HK-2 (cell line): ENCODE measurements at regions not wholly inside any gene's neighbourhood (a gene's known extent, or its start where the extent isn't known, plus 50 kb on each side); places are given as distances from the start of the nearest gene placed in this dataset.
A peak's percentile ranks its signal among the peaks of the same experiment; 100 is the strongest.

Experiments
- DNase-seq: peaks from one replicate; pipeline ENCODE4 v3.0.0-alpha.2; 2018; ENCODE audit not compliant: unreplicated experiment

DNA sequence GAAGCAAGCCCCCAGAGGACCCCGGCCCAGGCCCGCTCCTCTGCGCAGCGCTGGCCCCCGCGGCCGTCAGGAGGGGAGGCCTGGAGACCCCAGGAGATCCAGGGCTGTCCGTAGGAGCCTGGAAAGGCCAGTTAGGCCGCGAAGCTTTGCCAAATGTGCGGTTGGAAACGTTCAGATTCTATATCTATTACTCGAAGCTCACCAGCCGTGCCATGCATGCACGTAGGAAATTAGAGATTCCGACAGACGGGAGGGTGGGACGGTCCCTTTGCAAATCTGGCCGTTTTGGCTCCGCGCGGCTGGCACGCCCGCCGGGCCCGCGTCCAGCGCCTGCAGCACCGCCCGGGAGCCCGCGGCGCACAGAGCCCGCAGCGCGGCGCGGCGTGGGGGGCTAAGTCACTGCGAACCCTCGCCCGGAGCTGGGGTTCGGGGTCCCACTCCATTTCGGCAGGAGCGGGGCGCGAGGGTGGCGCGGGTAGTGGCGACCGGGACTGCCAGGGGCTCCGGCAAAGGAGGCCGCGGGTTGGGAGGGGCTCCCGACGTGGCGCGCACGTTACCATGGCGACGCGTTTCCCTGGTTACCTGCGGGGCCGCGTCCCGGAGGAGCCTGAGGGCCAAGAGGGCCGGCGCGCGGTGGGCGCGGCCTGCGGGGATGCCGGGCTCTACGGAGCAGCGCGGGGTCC, 488.6 kb upstream of the SMIM21 start:
- DNase-seq: no peak

GRCh38 chr18:75912829-75913228, 485.3 kb upstream of the SMIM21 start:
- no peak for DNase-seq

DNA sequence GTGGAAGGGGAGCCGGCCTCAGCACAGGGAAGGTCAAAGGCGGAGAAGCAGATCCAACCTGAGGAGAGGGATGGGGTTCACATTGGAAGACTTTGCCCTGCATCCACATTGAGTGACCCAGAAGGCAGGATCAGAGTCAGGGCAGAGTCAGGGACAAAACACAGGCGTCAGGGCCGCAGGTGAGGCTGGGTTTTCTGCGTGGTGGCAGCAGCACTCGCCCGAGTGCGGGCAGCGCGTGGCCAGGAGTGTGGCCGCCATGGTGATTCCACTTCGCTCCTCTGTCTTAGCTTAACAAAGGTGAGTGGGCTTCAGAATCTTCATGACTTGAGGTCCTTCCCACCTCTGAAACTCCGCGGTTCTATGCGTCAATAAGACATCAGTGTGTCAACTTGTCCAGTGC, 476.9 kb upstream of the SMIM21 start:
- DNase-seq: no peak

- no peak for DNase-seq
Measured at GRCh38 chr18:75898651-75899050, 471.1 kb upstream of the SMIM21 start.

DNA sequence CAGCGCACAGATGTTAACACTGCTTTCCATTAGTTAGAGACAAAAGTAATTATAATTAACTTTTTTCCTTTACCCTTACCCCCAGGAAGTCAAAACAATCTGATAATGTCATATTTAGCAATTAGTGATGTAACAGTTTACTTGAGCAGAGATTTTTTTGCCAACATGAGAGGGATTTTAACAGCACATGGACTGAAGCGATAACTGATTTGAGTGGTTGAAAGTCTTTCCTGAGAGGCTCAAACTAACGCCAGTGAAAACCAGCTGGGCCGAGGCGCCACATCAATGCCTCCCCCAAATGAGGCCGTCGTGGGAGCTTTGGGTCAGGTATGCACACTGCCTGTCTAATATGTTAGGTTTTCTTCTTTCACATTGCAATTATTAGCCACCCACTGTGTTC, 469.9 kb upstream of the SMIM21 start:
- DNase-seq: no peak

DNA sequence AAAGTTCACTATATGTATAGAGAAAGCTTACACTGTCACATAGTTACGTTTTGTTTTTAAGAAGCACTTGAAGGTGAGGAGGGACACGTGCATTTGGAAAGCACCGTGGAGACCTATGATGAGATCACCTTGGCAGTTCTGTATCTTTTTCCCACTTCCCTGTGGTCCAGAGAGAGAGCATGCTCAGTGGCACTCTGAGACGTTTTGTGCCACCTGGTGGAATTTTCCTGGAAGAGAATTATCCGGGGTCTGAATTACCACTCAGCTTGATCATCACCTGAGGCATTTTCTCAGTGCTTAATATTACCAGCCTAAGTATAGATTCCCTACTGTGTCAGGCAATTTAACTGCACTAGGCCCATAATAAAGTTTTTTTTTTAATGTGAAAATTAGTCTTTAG, 469.4 kb upstream of the SMIM21 start:
- DNase-seq: peak; percentile 5

GRCh38 chr18:75895135-75895534, 467.6 kb upstream of the SMIM21 start:
- DNase-seq: no peak

DNA sequence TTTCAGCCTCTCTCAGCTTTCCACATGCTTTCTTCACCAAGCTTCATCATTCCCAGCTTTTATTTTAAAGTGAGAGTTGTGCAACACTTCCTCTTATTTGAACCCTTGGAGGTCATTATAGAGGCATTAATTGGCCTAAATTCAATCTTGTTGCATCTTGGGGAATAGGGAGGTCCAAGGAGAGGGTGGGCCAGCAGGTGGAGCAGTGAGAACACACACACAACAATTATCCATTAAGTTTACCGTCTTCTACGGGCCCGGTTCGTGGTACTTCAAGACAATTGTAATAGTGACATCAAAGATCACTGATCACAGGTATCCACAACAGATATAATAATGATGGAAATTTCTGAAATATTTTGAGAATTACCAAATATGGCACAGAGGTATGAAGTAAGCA, 457.2 kb upstream of the SMIM21 start:
- DNase-seq: no peak

- DNase-seq: no peak
Measured at GRCh38 chr18:75880925-75881504, 453.5 kb upstream of the SMIM21 start.

DNA sequence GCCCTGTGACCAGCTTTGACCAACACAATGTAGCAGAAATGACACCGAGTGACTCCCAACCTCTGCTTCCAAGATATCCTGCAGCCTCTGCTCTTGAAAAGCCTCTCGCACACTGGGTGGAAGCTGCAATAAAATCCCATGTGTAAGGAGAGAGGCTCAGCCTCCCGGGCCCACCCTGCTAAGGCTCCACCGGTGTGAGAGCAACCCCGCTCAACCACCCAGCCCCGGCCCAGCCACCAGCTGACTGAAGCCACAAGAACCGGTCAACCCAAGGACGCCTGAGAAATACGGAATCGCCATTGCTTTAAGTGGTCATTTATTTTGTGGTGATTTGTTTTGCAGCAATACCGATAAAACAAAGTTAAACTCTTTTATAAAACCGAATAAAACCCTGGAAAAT, 452.8 kb upstream of the SMIM21 start:
- no peak for DNase-seq

- no peak for DNase-seq
Measured at GRCh38 chr18:75879196-75879595, 451.7 kb upstream of the SMIM21 start.

- no peak for DNase-seq
Measured at GRCh38 chr18:75875559-75875958, 448.1 kb upstream of the SMIM21 start.

DNA sequence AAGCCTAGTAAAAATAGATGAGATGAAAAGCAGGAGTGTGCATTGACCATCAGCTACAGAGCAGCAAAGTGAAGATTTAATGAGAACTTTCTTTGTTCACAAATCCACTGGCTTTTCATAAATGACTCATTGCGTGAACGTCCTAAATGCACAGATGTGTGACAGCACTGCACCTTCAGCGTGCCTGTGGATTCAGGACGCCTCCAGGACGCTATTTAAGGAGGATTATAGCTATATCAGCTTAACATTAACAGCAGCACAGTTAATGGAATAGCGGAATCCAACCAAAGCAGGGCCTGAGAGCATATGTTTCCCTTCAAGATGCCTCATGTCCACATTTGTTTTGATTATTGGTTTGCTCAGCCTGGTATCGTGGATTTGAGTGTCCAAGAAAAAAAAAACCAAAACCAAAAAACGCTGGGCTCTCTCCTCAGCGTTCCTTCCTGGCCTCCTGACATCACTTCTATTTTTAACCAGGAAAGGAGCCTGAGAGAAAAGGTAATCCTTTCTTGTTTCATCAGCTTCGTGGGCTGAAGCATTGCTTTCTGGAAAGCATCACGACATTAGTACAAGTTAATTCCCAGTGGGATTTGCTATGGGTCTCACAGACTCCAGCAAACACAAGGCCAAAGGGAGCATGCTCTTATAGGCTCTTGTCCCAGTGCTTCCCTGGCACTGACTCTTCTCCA, 447.0 kb upstream of the SMIM21 start:
- DNase-seq: no peak

- no peak for DNase-seq
Measured at GRCh38 chr18:75871596-75871995, 444.1 kb upstream of the SMIM21 start.

DNA sequence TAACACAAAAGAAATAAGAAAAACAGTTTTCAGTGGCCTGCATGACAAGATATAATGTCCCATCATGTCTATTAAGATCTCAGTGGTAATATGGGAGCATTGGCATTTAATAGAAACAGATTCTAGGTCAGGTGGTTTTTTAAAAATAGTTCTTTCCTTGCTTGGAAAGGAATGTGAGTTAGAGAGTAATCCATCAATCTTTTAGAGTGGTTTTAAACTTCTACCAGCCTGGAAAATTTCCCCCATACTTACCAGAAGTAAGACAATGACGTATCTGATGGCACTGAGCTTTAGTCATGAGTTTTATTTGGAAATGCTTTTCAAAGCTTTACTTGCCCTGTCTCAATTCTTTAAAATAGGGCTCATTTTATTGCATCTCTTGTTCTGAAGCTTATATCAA, 441.7 kb upstream of the SMIM21 start:
- DNase-seq: no peak

DNA sequence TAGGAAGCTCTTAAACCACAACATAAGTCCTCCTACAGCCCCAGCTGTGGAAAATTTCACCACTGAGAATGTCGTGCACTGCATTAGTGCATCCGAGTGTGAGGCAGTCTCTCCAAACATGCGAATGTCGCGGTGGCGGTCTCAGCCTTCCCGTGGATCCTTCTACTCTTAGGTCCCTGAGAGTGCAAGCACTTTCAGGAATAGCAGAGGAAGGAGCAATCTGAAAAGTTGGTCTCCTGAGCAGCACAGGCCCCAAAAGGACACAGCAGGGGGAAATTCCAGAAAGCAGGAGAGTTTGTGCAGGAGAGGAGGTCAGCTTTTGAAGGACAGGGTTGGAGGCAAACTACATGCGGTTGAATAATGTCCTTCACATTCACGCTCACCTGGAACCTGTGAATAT, 440.5 kb upstream of the SMIM21 start:
- no peak for DNase-seq

- no peak for DNase-seq
Measured at GRCh38 chr18:75865639-75866038, 438.1 kb upstream of the SMIM21 start.

DNA sequence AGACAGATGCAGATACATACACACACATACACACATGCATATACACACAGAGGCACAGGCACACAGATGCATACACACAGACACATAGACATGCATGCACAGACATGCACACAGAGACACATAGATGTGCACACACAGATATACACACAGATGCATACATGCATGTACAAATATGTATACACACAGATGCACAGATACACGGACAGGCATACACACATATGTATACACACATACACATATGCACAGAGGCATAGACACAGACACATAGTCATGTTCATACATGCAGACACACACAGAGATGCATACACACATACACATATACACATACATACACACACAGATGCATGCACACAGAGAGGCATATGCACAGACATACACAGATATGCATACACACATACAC, 437.3 kb upstream of the SMIM21 start:
- no peak for DNase-seq

DNA sequence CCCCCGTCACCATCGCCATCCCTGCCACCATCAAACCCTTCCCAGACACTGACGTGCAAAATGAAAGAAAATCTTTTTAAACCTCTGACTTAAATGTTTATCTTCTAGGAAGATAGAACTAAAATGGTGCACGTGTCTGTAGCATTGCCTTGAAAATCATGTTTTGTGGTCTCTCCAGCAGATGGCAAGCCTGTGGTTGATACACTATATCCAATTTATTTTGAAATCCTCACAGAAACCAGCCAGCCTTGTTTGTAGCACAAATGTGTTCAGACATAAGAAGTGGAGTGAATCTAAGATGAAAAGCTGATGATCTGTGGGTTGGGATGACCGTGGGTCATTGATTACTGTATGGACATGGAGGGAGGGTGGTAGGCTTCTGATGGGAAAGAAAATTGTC, 436.2 kb upstream of the SMIM21 start:
- no peak for DNase-seq

- no peak for DNase-seq
Measured at GRCh38 chr18:75862458-75862857, 435.0 kb upstream of the SMIM21 start.

DNA sequence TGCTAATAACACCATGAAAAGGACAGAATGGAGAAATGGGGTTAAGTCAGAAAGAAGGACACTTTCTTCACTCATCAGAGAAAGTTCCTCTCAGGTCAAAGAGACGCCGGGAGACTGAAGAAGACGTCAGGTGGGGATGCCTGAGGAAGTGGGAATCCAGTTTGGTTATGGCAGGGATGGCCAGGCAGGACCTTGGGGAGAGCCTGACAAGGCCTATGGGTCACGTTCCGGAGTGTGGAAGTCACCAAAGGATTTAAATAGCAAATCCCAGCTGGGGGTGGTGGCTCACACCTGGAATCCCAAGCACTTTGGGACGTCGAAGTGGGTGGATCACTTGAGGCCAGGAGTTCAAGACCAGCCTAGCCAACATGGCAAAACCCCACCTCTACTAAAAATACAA, 432.7 kb upstream of the SMIM21 start:
- no peak for DNase-seq

- DNase-seq: no peak
Measured at GRCh38 chr18:75859533-75859932, 432.0 kb upstream of the SMIM21 start.

- DNase-seq: no peak
Measured at GRCh38 chr18:75858754-75859153, 431.3 kb upstream of the SMIM21 start.
